ENCODE measurements at regions not wholly inside any gene's neighbourhood (a gene's known extent, or its start where the extent isn't known, plus 50 kb on each side); places are given as distances from the start of the nearest gene placed in this dataset.

GRCh38 chr18:61736133-61736532 is 156.7 kb downstream of the RNF152 start:
- no peak for TF ChIP-seq CTCF (IDR thresholded peaks at IDR 0.05)

- TF ChIP-seq CTCF (IDR thresholded peaks at IDR 0.05), result no peak
These were observed 157.2 kb downstream of the RNF152 start for GRCh38 chr18:61735564-61736102.

- no peak for TF ChIP-seq CTCF (IDR thresholded peaks at IDR 0.05)
These were observed 158.4 kb downstream of the RNF152 start for GRCh38 chr18:61734396-61734795.

DNA sequence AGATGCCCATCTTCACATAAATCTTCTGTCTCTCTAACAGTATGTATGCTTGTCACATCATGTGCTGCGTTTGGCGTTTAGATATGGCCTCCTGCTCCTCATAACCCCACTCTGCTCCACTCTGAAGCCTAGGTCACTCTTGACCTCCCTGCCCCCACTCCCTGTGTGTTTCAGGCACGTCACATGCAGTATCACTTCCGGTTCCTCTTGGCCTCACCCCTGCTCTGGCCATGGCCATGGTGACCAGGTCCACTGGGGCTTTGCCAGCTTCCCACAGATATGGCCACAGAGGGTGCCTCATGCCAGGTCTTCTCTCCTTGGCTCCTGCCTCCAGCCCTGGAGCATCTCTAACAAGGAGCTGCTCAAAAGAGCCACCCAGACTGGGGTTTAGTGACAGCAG is 160.0 kb downstream of the RNF152 start:
- no peak for TF ChIP-seq CTCF (IDR thresholded peaks at IDR 0.05)

- no peak for TF ChIP-seq CTCF (IDR thresholded peaks at IDR 0.05)
These were observed 161.0 kb downstream of the RNF152 start for GRCh38 chr18:61731693-61732376.

GRCh38 chr18:61731178-61731577 is 161.6 kb downstream of the RNF152 start:
- TF ChIP-seq CTCF (IDR thresholded peaks at IDR 0.05), result no peak

GRCh38 chr18:61729322-61729721 is 163.5 kb downstream of the RNF152 start:
- no peak for TF ChIP-seq CTCF (IDR thresholded peaks at IDR 0.05)

Measured in LNCAP (cell line).